PC-3 (cell line): ENCODE measurements at regions not wholly inside any gene's neighbourhood (a gene's known extent, or its start where the extent isn't known, plus 50 kb on each side); places are given as distances from the start of the nearest gene placed in this dataset. TPM values are rescaled to one million over a fixed set of nuclear protein-coding genes. Genes with fewer than 3 reads are reported as not detected.

Experiments
- ATAC-seq: fragments of 200-7000 bp; cut with Tn5 transposase; 2 replicates; pipeline ENCODE4 v1.9.1; 2020; ENCODE audit warnings: mild to moderate bottlenecking, moderate library complexity
- BruUV-seq: library from RNA; stranded (reverse); fragments of 400-500 nt; replicated peaks from 2 replicates; lab custom pipeline; 2021; lab: Mats Ljungman, UMichigan
- CTCF ChIA-PET: fragments of 300-600 bp; sonication (Branson Sonifier 250); formaldehyde crosslinking; loops from one replicate; lab custom pipeline; 2022; ENCODE audit warnings: antibody characterized with exemption; lab: Charles Lee
- POLR2A ChIA-PET: fragments of 300-600 bp; sonication (Branson Sonifier 250); formaldehyde crosslinking; loops from one replicate; lab custom pipeline; 2022; ENCODE audit warnings: antibody characterized with exemption; ENCODE audit not compliant: unreplicated experiment; lab: Charles Lee
- DNase-seq: peaks from one replicate; pipeline ENCODE4 v3.0.0-alpha.2; 2015
- H2AFZ ChIP-seq: fragments of 300-600 bp; sonication (generic); 2 replicates; pipeline ENCODE4 v1.6.0; 2016; ENCODE audit warnings: antibody characterized with exemption, low read length
- H3F3A ChIP-seq: fragments of 300-600 bp; sonication (generic); one replicate; pipeline ENCODE4 v1.6.0; 2017; ENCODE audit warnings: antibody characterized with exemption, low read length, control low read depth, mild to moderate bottlenecking; ENCODE audit not compliant: unreplicated experiment
- H3K27ac ChIP-seq: fragments of 300-600 bp; sonication (generic); 2 replicates; pipeline ENCODE4 v1.5.1; 2016; ENCODE audit warnings: mild to moderate bottlenecking, low read length
- H3K27me3 ChIP-seq: fragments of 300-600 bp; sonication (generic); 2 replicates; pipeline ENCODE4 v1.6.1; 2016; ENCODE audit warnings: low read length, mixed read lengths
- H3K36me3 ChIP-seq: fragments of 300-600 bp; sonication (generic); 2 replicates; pipeline ENCODE4 v1.6.1; 2016; ENCODE audit warnings: low read depth, mixed run types, low read length, mixed read lengths
- H3K4me1 ChIP-seq: fragments of 300-600 bp; sonication (generic); 2 replicates; pipeline ENCODE4 v1.5.1; 2016; ENCODE audit warnings: low read length; ENCODE audit not compliant: insufficient read depth
- H3K4me2 ChIP-seq: fragments of 300-600 bp; sonication (generic); 2 replicates; pipeline ENCODE4 v1.6.0; 2016; ENCODE audit warnings: low read length
- H3K4me3 ChIP-seq: fragments of 300-600 bp; sonication (generic); 2 replicates; pipeline ENCODE4 v1.5.1; 2016; ENCODE audit warnings: mild to moderate bottlenecking, low read length, mixed read lengths
- H3K79me2 ChIP-seq: fragments of 300-600 bp; sonication (generic); 2 replicates; pipeline ENCODE4 v1.6.1; 2017; ENCODE audit warnings: low read length, mixed read lengths
- H3K9ac ChIP-seq: fragments of 300-600 bp; sonication (generic); 2 replicates; pipeline ENCODE4 v1.6.0; 2016; ENCODE audit warnings: mild to moderate bottlenecking, low read length
- H3K9me2 ChIP-seq: fragments of 300-600 bp; sonication (generic); replicated peaks from 2 replicates; pipeline ENCODE4 v1.6.1; 2016; ENCODE audit warnings: mixed run types, low read length, mixed read lengths
- H3K9me3 ChIP-seq: fragments of 300-600 bp; sonication (generic); 2 replicates; pipeline ENCODE4 v1.6.1; 2016; ENCODE audit warnings: low read length, mixed read lengths
- H4K20me1 ChIP-seq: fragments of 300-600 bp; sonication (generic); 2 replicates; pipeline ENCODE4 v1.6.1; 2016; ENCODE audit warnings: low read length, mixed read lengths
- EZH2 ChIP-seq: fragments of 300-600 bp; sonication (generic); IDR thresholded peaks from one replicate; pipeline ENCODE4 v1.6.1; 2017; ENCODE audit warnings: antibody characterized with exemption, mild to moderate bottlenecking, low read length; ENCODE audit not compliant: unreplicated experiment
- EZH2phosphoT487 ChIP-seq: fragments of 300-600 bp; sonication (generic); IDR thresholded peaks from 2 replicates; pipeline ENCODE4 v1.6.1; 2018; ENCODE audit warnings: mild to moderate bottlenecking, antibody characterized with exemption, low read length, borderline replicate concordance
- intact Hi-C: fragments of 100-400 bp; cut with micrococcal nuclease; formaldehyde crosslinking; loops from 2 replicates; pipeline ENCODE4 v1.9.0; 2023
- microRNA-seq: library from miRNA; unstranded; fragments of <30 nt; microRNA quantifications from one replicate; pipeline ENCODE4 v1.1.0, GENCODE V29; 2020; ENCODE audit not compliant: unreplicated experiment
- TF ChIP-seq, protein P1 (sequence below): fragments of 300-600 bp; sonication (generic); conservative IDR thresholded peaks from 2 replicates; pipeline ENCODE4 v1.5.1; 2017; ENCODE audit warnings: antibody characterized with exemption, low read depth, mild to moderate bottlenecking, low read length

DNA sequence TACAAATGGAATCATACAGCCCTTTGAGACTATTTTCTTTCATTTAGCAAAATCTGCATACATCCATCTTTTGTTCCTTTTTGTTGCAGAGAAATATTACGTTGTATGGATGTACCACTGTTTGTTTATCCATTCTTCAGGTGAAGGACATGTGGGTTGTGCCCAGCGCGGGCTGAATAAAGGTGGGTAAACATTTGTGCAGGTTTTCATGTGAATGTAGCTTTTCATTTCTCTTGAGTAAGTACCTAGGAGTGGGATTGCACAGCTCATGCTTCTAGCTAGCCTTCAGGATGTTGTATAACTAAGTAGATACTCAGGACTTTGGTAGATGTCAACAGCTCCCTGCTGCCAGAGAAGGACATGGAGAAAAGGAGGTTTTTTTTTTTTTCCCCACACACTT is 50.6 kb upstream of the SPRED2 start:
- intact Hi-C loops, result no loop called here
- ChIA-PET CTCF (interaction anchor here (0.7 kb wide), 1 partner anchor 71 kb away, joined by 4 read pairs; no protein-coding TSS in a partner anchor), POLR2A (interaction anchor here (0.6 kb wide), 1 partner anchor 44 kb away, joined by 7 read pairs; no protein-coding TSS in a partner anchor)
- Histone ChIP-seq H3K4me2 (no peak overlapping the region), H3K27ac (no peak overlapping the region), H3K27me3 (no peaks in the 10 kb centered on the region), H2AFZ (no peak overlapping the region), H3F3A (no peaks in the 10 kb centered on the region), H3K36me3 (no peaks in the 10 kb centered on the region), H4K20me1 (no peaks in the 10 kb centered on the region), H3K9ac (no peak overlapping the region), H3K79me2 (no peaks in the 10 kb centered on the region), H3K4me3 (no peak overlapping the region), H3K9me3 (peaks cover 2% of the 10 kb centered on the region; the same call in 1 of the 2 replicates), H3K4me1 (no peaks in the 10 kb centered on the region), H3K9me2 (no peaks in the 10 kb centered on the region)
- BruUV-seq, result no TSS peak
- no peak for DNase-seq
- no peak for ATAC-seq
- TF ChIP-seq, protein P1, sequence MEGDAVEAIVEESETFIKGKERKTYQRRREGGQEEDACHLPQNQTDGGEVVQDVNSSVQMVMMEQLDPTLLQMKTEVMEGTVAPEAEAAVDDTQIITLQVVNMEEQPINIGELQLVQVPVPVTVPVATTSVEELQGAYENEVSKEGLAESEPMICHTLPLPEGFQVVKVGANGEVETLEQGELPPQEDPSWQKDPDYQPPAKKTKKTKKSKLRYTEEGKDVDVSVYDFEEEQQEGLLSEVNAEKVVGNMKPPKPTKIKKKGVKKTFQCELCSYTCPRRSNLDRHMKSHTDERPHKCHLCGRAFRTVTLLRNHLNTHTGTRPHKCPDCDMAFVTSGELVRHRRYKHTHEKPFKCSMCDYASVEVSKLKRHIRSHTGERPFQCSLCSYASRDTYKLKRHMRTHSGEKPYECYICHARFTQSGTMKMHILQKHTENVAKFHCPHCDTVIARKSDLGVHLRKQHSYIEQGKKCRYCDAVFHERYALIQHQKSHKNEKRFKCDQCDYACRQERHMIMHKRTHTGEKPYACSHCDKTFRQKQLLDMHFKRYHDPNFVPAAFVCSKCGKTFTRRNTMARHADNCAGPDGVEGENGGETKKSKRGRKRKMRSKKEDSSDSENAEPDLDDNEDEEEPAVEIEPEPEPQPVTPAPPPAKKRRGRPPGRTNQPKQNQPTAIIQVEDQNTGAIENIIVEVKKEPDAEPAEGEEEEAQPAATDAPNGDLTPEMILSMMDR, result no peak
- TF ChIP-seq EZH2, result no peak
- TF ChIP-seq EZH2phosphoT487, result no peak

Small RNA genes in the stretch of these regions (microRNA-seq; reads per million reads assigned to microRNA genes)
- gene MIR4778, result not detected
